SH-SY5Y (cell line): ENCODE measurements at regions not wholly inside any gene's neighbourhood (a gene's known extent, or its start where the extent isn't known, plus 50 kb on each side); places are given as distances from the start of the nearest gene placed in this dataset.

Source experiments
- GATA2 ChIP-seq: IDR thresholded peaks from 2 replicates; pipeline ENCODE4 v1.6.1; 2011; ENCODE audit warnings: mild to moderate bottlenecking, low read depth, low read length
- GATA3 ChIP-seq: IDR thresholded peaks from 2 replicates; pipeline ENCODE4 v1.6.1; 2011; ENCODE audit warnings: low read depth, mild to moderate bottlenecking, low read length, moderate library complexity

- TF ChIP-seq GATA2 (no peak), GATA3 (no peak)
Measured at GRCh38 chr5:74517700-74518099, 122.8 kb downstream of the ENC1 start.
